CD4-positive, CD25-positive, alpha-beta regulatory T cell (primary cell): ENCODE measurements at regions not wholly inside any gene's neighbourhood (a gene's known extent, or its start where the extent isn't known, plus 50 kb on each side); places are given as distances from the start of the nearest gene placed in this dataset.

Source experiments
- ATAC-seq, 2 donors: fragments of 150-1000 bp; cut with Tn5 transposase; one replicate each; pipeline ENCODE4 v1.10.0; 2021; ENCODE audit warnings: low read depth in 2 of 2, moderate number of reproducible peaks in 2 of 2, moderate library complexity in 1 of 2
- DNase-seq, 3 donors: peaks; one replicate each; pipeline versions ENCODE4 v3.0.0 to v3.0.0-alpha.2; 2012 to 2022; ENCODE audit warnings: mixed read lengths in 1 of 3
- H3K27ac ChIP-seq: one replicate; pipeline ENCODE4 v1.7.0; 2013; ENCODE audit warnings: mild to moderate bottlenecking, low read length; ENCODE audit not compliant: insufficient read depth, poor library complexity, severe bottlenecking
- H3K27me3 ChIP-seq: one replicate; pipeline ENCODE4 v1.7.0; 2013; ENCODE audit warnings: low read length; ENCODE audit not compliant: control insufficient read depth, insufficient read depth
- H3K36me3 ChIP-seq: one replicate; pipeline ENCODE4 v1.7.0; 2013; ENCODE audit warnings: mild to moderate bottlenecking, low read length, moderate library complexity; ENCODE audit not compliant: control insufficient read depth, insufficient read depth
- H3K4me1 ChIP-seq: 2 replicates; pipeline ENCODE4 v1.7.0; 2013; ENCODE audit warnings: mild to moderate bottlenecking, low read length; ENCODE audit not compliant: insufficient read depth, control insufficient read depth, poor library complexity, severe bottlenecking
- H3K4me3 ChIP-seq: one replicate; pipeline ENCODE4 v1.7.0; 2013; ENCODE audit warnings: low read depth, mild to moderate bottlenecking, low read length, moderate library complexity
- H3K9me3 ChIP-seq, 2 experiments: 1 replicate in 1 of 2; 2 replicates in 1 of 2; pipeline ENCODE4 v1.7.0; 2013; ENCODE audit warnings: low read length in 2 of 2, mild to moderate bottlenecking in 1 of 2, moderate library complexity in 1 of 2; ENCODE audit not compliant: control insufficient read depth in 2 of 2
- H3K27ac Mint-ChIP-seq, 3 donors: one replicate each; pipeline ENCODE4 v1.8.0; 2020 to 2022; ENCODE audit warnings: mild to moderate bottlenecking in 3 of 3, mixed read lengths in 3 of 3, moderate library complexity in 2 of 3
- H3K27me3 Mint-ChIP-seq: one replicate; pipeline ENCODE4 v1.8.0; 2022; ENCODE audit warnings: mild to moderate bottlenecking, mixed read lengths
- H3K36me3 Mint-ChIP-seq: one replicate; pipeline ENCODE4 v1.8.0; 2020; ENCODE audit warnings: mixed read lengths
- H3K4me1 Mint-ChIP-seq, 4 donors: one replicate each; pipeline ENCODE4 v1.8.0; 2020 to 2022; ENCODE audit warnings: mixed read lengths in 4 of 4, mild to moderate bottlenecking in 1 of 4
- H3K4me3 Mint-ChIP-seq, 4 donors: one replicate each; pipeline ENCODE4 v1.8.0; 2020 to 2022; ENCODE audit warnings: mild to moderate bottlenecking in 4 of 4, mixed read lengths in 4 of 4, moderate library complexity in 3 of 4
- H3K9me3 Mint-ChIP-seq, 7 donors: one replicate each; pipeline ENCODE4 v1.8.0; 2020 to 2022; ENCODE audit warnings: mixed read lengths in 7 of 7, mild to moderate bottlenecking in 3 of 7, moderate library complexity in 2 of 7

- no peak for ATAC-seq
- H3K27ac Mint-ChIP-seq, result no peak overlapping the region
- peaks cover 0 to 8% (median 5%) of the 10 kb centered on the region in 7 donors for H3K9me3 Mint-ChIP-seq
Measured at GRCh38 chr18:38221476-38222100, 656.0 kb upstream of the CELF4 start.

DNA sequence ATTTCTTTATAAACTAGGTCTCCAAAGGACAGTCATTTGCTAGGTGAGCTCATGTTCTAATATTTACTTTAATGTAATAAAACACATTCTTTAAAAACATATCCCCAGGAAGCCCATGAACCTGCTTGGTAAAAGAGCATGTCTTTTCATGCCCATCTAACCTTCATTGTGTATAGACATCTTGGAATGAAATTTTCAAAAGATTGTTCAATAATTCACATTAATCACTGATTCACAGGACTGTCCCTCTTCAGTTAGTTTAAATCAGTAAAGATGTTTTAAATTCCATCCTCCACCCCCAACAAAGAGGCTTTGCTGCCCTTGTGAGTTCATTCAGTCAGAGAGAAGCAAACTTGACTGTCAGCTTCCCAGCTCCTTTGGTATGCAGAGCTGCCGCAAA is 633.4 kb upstream of the CELF4 start:
- H3K9me3 Mint-ChIP-seq, result peaks cover 0 to 17% (median 3%) of the 10 kb centered on the region in 7 donors
- Histone ChIP-seq H3K4me3 (no peak overlapping the region), H3K4me1 (no peaks in the 10 kb centered on the region), H3K9me3 (no peaks in the 10 kb centered on the region), H3K27ac (no peak overlapping the region), H3K36me3 (no peaks in the 10 kb centered on the region), H3K27me3 (no peaks in the 10 kb centered on the region)
- no peaks in the 10 kb centered on the region for H3K36me3 Mint-ChIP-seq
- no peak overlapping the region for H3K27ac Mint-ChIP-seq
- H3K4me3 Mint-ChIP-seq, result no peak overlapping the region
- H3K4me1 Mint-ChIP-seq, result no peaks in the 10 kb centered on the region
- ATAC-seq, result no peak
- DNase-seq, result no peak
- no peaks in the 10 kb centered on the region for H3K27me3 Mint-ChIP-seq

More at GRCh38 chr18:38221476-38222100, 656.0 kb upstream of the CELF4 start:
- Mint-ChIP-seq H3K4me1 (no peaks in the 10 kb centered on the region), H3K36me3 (no peaks in the 10 kb centered on the region), H3K4me3 (no peak overlapping the region), H3K27me3 (no peaks in the 10 kb centered on the region)
- no peak overlapping the region for H3K27ac ChIP-seq
- H3K9me3 ChIP-seq, result peaks cover 0 to 7% of the 10 kb centered on the region in 2 experiments
- H3K4me1 ChIP-seq, result no peaks in the 10 kb centered on the region
- H3K4me3 ChIP-seq, result no peak overlapping the region
- DNase-seq, result no peak
- H3K36me3 ChIP-seq, result no peaks in the 10 kb centered on the region
- H3K27me3 ChIP-seq, result no peaks in the 10 kb centered on the region

- Mint-ChIP-seq H3K4me3 (no peak overlapping the region), H3K4me1 (no peaks in the 10 kb centered on the region), H3K27me3 (no peaks in the 10 kb centered on the region), H3K36me3 (no peaks in the 10 kb centered on the region), H3K27ac (no peak overlapping the region), H3K9me3 (peaks cover 0 to 19% (median 3%) of the 10 kb centered on the region in 7 donors)
- Histone ChIP-seq H3K27me3 (no peaks in the 10 kb centered on the region), H3K4me3 (no peak overlapping the region), H3K4me1 (no peaks in the 10 kb centered on the region), H3K36me3 (no peaks in the 10 kb centered on the region), H3K27ac (no peak overlapping the region), H3K9me3 (no peaks in the 10 kb centered on the region)
- no peak for DNase-seq
- no peak for ATAC-seq
Measured at GRCh38 chr18:38198526-38198925, 632.9 kb upstream of the CELF4 start.

DNA sequence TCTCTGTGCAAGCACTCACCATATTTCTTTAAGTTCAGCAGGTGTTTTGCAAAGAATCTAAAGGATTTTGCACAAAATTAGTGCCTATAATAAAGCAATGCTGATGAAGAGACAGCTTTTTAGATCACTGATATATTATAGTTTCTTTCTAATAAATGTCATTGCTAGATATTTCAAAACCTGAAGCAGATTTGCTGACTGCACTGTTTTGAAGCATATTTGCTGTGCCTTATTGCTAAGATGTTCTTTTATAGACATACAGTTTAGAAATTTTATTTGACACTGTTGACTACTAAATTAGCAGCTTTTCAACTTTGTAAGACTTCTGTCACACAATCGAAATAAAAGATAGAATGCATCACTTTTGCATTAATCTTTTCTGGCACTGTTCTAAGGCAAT is 620.9 kb upstream of the CELF4 start:
- no peak for DNase-seq
- Histone ChIP-seq H3K27ac (no peak overlapping the region), H3K9me3 (peaks cover 3 to 4% of the 10 kb centered on the region in 2 experiments), H3K27me3 (no peaks in the 10 kb centered on the region), H3K4me1 (no peaks in the 10 kb centered on the region), H3K4me3 (no peak overlapping the region), H3K36me3 (no peaks in the 10 kb centered on the region)
- Mint-ChIP-seq H3K27me3 (no peaks in the 10 kb centered on the region), H3K27ac (no peak overlapping the region), H3K4me1 (no peaks in the 10 kb centered on the region), H3K9me3 (peaks cover 1 to 25% (median 6%) of the 10 kb centered on the region in 7 donors), H3K4me3 (no peak overlapping the region), H3K36me3 (no peaks in the 10 kb centered on the region)
- no peak for ATAC-seq

- DNase-seq, result no peak
Measured at GRCh38 chr18:38174594-38174993, 609.0 kb upstream of the CELF4 start.

DNA sequence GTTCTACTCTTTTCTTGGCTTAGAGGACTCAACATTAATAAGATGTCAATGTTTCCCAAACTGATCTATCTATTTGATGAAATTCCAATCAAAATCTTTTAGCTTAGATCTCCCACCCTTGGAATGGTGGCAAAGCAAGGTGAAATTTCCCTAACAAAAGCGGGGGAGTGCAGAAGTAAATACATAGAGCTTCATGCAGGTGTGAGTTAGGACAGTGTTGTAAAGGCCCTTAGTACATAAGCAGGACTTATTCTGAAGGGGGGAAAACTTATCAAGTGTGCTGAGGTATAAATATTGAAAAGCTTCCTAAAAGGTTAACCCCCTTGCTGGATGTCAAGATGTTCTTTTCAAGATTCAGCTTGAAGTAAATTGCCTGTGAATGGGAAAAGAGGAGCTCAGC is 608.6 kb upstream of the CELF4 start:
- DNase-seq (no peak), ATAC-seq (no peak)
- Mint-ChIP-seq H3K4me1 (no peaks in the 10 kb centered on the region), H3K36me3 (no peaks in the 10 kb centered on the region), H3K4me3 (no peak overlapping the region), H3K9me3 (peaks cover 0 to 15% (median 6%) of the 10 kb centered on the region in 7 donors), H3K27me3 (no peaks in the 10 kb centered on the region), H3K27ac (no peak overlapping the region)
- Histone ChIP-seq H3K9me3 (peaks cover 0 to 2% of the 10 kb centered on the region in 2 experiments), H3K4me1 (no peaks in the 10 kb centered on the region), H3K27ac (no peak overlapping the region), H3K27me3 (no peaks in the 10 kb centered on the region), H3K4me3 (no peak overlapping the region), H3K36me3 (no peaks in the 10 kb centered on the region)

More at GRCh38 chr18:38174594-38174993, 609.0 kb upstream of the CELF4 start:
- Mint-ChIP-seq H3K4me3 (no peak overlapping the region), H3K4me1 (no peaks in the 10 kb centered on the region), H3K27ac (no peak overlapping the region), H3K9me3 (peaks cover 0 to 12% (median 6%) of the 10 kb centered on the region in 7 donors), H3K36me3 (no peaks in the 10 kb centered on the region), H3K27me3 (no peaks in the 10 kb centered on the region)
- Histone ChIP-seq H3K4me1 (no peaks in the 10 kb centered on the region), H3K9me3 (peaks cover 0 to 2% of the 10 kb centered on the region in 2 experiments), H3K27ac (no peak overlapping the region), H3K27me3 (no peaks in the 10 kb centered on the region), H3K4me3 (no peak overlapping the region), H3K36me3 (no peaks in the 10 kb centered on the region)
- ATAC-seq, result no peak

- no peak for DNase-seq
- H3K27ac ChIP-seq, result no peak overlapping the region
- H3K9me3 Mint-ChIP-seq, result peaks cover 0 to 15% (median 5%) of the 10 kb centered on the region in 7 donors
- H3K9me3 ChIP-seq, result peaks cover 0 to 2% of the 10 kb centered on the region in 2 experiments
- no peaks in the 10 kb centered on the region for H3K4me1 ChIP-seq
- no peaks in the 10 kb centered on the region for H3K36me3 ChIP-seq
- no peaks in the 10 kb centered on the region for H3K27me3 ChIP-seq
- no peak overlapping the region for H3K27ac Mint-ChIP-seq
- H3K4me3 Mint-ChIP-seq, result no peak overlapping the region
- H3K27me3 Mint-ChIP-seq, result no peaks in the 10 kb centered on the region
- ATAC-seq, result no peak
- H3K4me1 Mint-ChIP-seq, result no peaks in the 10 kb centered on the region
- no peaks in the 10 kb centered on the region for H3K36me3 Mint-ChIP-seq
- H3K4me3 ChIP-seq, result no peak overlapping the region
Measured at GRCh38 chr18:38170845-38171244, 605.2 kb upstream of the CELF4 start.

DNA sequence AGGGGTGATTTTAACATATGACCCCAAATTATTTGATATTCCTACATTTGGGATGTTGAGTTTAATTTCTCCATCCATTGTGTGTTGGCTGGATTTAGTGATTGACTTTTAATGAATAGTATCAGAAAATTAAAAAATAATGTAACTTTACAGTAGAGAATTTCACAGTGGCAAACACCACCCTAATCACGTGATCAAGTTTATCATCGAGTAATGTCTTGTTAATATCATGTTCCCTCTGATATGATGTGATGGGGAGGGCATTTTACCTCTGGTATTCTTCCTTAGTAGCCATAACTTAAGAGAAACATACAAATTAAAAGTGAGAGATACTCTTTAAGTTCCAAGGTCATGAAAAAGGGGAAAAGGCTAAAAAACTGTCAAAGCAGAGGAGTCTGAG is 602.0 kb upstream of the CELF4 start:
- Histone ChIP-seq H3K4me3 (no peak overlapping the region), H3K36me3 (no peaks in the 10 kb centered on the region), H3K27ac (no peak overlapping the region), H3K27me3 (no peaks in the 10 kb centered on the region), H3K9me3 (peaks cover 0 to 2% of the 10 kb centered on the region in 2 experiments), H3K4me1 (no peaks in the 10 kb centered on the region)
- Mint-ChIP-seq H3K27me3 (no peaks in the 10 kb centered on the region), H3K27ac (no peak overlapping the region), H3K4me3 (no peak overlapping the region), H3K9me3 (peaks cover 0 to 16% (median 2%) of the 10 kb centered on the region in 7 donors), H3K36me3 (no peaks in the 10 kb centered on the region), H3K4me1 (no peaks in the 10 kb centered on the region)
- ATAC-seq (no peak), DNase-seq (no peak)
